Hematopoietic multipotent progenitor cell (in vitro differentiated cells): ENCODE measurements at regions not wholly inside any gene's neighbourhood (a gene's known extent, or its start where the extent isn't known, plus 50 kb on each side); places are given as distances from the start of the nearest gene placed in this dataset.
A peak's percentile ranks its signal among the peaks of the same experiment; 100 is the strongest.
"Not testable (repeated sequence)": the region's sequence is repeated elsewhere in the genome, so short reads cannot be mapped to it uniquely, and the experiment has no call there.

Experiments used
- DNase-seq, 3 donors: peaks; one replicate each; pipeline ENCODE4 v3.0.0-alpha.2; 2011 to 2015; ENCODE audit warnings: low read depth in 2 of 3, low spot score in 2 of 3

DNA sequence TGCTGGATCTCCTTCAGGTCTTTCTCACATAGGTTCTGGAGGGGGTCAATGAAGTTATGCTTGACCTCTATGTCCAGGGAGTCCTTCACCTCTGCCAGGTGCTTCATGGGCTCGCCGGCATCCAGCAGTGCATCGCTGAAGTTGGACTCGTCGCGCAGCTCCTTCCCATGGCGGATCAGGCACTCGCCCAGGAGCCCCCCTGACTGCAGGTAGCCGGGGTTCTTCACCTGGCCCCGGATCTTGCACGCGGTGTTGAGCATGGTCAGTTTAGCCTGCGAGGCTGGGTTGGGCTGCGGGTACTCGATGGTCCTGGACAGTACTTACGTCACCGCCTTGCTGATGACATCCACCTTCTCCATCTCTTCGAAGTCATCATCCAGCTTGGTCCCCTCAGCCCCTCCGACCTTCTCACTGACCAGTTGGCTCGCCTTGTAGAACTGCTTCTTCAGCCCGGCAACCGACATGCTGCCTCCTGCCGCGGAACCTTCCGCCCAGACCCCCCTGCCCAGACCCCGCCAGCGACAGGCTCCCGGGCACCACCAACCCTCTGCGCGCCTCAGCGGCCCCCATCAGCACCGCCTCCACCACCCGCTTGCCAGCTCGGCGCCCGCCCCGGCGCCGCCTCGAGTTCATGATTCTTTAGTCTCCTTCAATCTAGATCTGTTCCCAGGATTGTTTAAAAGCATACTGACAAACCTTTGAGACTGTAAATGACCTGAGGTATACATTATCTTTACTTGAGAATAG lies 99.8 kb downstream of the KPNA2 start:
- no peak for DNase-seq

DNA sequence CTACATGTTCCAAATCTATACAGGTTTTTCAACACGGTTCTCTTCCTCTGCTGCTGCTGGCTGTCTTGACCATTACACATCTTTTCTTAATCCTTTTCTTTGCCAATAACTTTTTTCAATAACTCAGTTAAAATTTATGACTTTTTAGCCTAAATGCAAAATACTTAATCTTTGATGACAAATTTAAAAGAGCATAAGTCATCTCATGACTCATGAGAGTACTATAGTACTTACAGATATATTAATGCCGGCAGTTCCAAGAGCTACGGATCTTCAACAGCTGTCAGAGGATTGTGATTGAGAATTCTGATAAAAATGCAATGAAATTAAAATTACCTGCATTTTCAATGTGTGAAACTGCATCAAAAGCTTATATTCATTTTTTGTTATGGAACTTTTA lies 105.5 kb downstream of the KPNA2 start:
- no peak for DNase-seq

DNA sequence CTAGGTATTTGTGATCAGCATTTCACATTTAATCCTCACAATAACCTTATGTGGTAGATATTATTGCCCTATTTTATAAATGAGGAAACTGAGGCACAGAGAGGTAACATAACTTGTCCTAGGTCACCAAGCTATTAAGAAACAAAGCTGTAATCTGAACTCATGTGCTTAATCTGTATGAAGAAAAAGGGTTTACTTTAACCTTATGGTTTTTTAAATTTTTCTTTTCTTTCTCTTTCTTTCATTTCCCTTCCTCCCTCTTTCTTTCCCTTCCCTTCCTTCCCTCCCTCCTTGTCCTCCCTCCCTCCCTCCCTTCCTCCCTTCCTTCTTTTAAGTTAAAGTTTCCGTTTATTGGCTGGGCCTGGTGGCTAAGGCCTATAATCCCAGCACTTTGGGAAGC lies 105.2 kb upstream of the AMZ2 start:
- no peak for DNase-seq

- no peak for DNase-seq
Measured at GRCh38 chr17:68143425-68143824, 104.4 kb upstream of the AMZ2 start.

- DNase-seq = no peak
Measured at GRCh38 chr17:68145088-68145487, 102.8 kb upstream of the AMZ2 start.

DNA sequence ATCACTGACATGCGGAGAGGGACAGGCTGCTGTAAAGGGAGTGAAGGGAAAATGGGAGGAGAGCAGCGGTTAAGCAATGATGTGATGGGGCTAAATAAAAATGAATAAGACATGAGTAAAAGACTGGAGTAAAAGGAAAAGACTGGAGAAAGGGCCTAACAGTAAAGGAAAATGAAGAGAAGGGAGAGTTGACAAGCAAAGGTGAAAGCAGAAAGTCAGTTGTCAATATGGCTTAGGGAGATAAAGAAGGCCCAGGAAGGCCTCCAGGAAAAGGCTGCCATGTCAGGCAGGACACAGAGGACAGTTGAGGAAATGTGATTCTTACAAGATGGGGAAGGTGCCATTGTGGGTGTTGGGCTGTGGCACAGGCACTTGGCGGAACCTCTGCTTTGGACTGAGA lies 98.9 kb upstream of the AMZ2 start:
- DNase-seq = no peak

DNA sequence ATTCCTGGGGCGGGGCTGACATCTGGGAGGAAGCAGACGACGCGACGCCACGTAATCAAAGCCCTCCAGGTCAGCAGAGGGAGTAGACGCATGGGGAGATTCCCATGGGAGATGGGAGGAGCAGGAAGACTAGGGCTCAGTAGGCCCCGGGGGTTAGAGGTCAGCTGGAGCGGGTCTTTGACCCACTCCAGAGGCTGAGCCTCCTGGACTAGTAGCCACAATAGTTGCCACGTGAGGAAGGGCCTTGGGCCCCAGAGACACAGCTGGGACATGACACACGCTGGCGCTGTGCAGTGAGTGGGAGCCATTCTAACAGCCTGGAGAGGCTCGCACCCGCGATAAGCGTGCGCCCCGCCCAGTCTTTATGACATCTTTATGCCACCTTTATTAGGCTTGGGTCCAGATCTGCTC lies 95.7 kb upstream of the AMZ2 start:
- no peak for DNase-seq

DNA sequence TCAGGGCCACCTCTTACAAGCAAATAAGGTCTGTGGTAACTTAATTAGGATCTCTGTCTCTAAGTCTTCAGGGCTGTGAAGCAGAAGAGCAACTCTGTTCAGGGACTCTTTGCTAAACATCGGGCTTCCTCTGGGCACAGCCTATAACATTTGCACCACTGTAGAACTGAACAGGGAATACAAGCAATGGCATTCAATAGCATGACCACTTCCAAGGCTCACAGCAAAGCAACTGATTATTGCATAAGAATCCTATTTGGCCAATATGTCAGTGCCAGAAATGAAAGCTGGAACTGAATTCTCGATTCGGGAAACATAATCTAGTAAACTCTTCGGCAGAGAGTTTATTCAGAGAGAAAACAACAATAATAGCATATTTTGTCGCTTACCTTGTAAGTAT lies 92.2 kb upstream of the AMZ2 start:
- no peak for DNase-seq

- no peak for DNase-seq
Measured at GRCh38 chr17:68161644-68162428, 86.0 kb upstream of the AMZ2 start.

DNA sequence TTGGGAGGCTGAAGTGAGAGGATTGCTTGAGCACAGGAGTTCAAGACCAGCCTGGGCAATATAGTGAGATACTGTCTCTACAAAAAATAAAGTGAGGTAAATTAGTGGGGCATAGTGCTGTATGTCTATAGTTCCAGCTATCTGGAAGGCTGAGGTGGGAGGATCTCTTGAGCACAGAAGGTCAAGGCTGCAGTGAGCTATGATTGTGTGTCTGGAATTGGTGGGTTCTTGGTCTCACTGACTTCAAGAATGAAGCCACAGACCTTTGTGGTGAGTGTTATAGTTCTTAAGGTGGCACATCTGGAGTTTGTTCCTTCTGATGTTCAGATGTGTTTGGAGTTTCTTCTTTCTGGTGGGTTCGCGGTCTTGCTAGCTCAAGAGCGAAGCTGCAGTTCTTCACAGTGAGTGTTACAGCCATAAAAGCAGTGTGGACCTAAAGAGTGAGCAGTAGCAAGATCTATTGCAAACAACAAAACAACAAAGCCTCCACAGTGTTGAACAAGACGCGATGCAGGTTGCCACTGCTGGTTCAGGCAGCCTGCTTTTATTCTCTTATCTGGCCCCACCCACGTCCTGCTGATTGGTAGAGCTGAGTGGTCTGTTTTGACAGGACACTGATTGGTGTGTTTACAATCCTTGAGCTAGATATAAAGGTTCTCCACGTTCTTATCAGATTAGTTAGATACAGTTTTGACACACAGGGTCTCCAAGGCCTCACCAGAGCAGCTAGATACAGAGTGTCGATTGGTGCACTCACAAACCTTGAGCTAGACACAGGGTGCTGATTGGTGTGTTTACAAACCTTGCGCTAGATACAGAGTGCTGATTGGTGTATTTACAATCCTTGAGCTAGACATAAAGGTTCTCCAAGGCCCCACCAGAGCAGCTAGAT lies 79.3 kb upstream of the AMZ2 start:
- not testable (repeated sequence) for DNase-seq

- DNase-seq = not testable (repeated sequence)
Measured at GRCh38 chr17:68169165-68169821, 78.5 kb upstream of the AMZ2 start.

GRCh38 chr17:68169840-68170239 lies 78.0 kb upstream of the AMZ2 start:
- DNase-seq = no peak

DNA sequence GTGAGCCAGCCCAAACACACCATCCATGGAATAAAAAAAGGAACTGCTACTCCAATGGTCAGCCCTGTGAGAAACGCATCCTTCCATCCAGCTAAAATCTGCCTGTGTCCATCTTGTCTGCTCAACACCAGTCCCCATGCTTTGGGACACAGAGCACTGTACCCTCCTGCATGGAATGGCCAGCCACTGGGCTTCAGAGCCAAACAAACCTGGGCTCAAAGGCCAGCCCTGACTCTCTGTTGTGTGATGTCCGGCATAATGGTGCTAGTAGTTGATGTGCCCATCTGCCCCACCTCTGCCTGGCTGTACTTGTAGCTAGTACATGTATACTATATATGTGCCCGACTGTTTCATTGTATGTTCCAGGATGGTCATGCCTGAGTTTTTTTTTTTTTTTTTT lies 77.6 kb upstream of the AMZ2 start:
- no peak for DNase-seq

- DNase-seq = peak in 2 of 3 donors; percentile 58 to 80
Measured at GRCh38 chr17:68172461-68172954, 75.3 kb upstream of the AMZ2 start.

DNA sequence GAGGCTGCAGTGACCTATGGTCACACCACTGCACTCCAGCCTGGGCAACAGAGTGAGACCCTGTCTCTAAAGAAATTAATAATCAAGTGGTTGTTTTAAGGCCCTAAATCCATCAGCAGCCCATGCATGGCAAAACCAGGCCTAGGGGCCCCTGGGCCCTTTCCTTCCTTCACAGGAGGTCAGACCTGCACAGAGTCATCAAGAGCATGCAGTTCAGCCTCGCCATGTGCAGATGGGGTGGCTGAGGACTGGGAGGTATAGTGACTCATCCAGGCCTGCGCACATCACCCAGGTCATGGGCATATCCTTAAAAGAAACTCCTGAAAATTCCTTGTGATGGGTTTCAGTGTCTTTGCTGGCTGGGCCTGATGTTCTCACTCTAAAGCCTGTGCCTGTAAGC lies 72.4 kb upstream of the AMZ2 start:
- DNase-seq = no peak

DNA sequence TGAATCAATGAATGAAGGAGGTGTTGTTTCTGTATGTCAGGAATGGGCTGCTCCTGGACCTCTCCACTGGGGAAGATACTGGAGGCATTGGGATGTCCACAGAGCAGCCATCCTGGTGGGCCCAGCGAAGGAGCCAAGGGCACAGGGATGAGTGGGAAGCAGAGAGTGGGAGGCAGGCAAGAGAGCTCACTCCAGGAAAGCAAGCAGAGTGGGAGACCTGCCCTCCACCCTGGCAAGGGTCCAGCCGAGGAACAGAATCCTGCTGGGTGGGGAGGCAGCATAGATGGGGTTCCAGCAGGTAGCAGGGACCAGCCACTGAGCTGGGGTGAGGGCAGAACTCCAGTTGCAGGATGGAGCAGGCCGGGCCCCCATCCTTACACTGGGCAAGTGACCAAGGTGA lies 71.9 kb upstream of the AMZ2 start:
- no peak for DNase-seq

DNA sequence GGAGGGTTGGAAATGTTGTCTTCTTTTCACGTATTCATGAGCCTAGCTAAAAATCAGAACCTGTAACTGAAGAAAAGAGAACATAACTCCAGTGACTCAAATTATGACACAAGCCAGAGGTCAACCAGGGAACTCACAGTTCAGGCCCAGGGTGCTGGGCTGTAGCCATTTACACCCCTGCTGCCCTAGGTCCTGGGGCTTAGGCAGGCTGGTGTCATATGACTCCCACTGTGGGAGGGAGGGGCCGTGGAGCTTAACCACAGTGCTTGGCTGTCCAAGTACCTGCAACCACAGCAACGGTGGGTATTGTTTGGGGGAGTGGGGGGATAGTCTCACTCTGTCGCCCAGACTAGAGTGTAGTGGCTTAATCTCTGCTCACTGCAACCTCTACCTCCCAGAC lies 71.1 kb upstream of the AMZ2 start:
- DNase-seq = no peak

DNA sequence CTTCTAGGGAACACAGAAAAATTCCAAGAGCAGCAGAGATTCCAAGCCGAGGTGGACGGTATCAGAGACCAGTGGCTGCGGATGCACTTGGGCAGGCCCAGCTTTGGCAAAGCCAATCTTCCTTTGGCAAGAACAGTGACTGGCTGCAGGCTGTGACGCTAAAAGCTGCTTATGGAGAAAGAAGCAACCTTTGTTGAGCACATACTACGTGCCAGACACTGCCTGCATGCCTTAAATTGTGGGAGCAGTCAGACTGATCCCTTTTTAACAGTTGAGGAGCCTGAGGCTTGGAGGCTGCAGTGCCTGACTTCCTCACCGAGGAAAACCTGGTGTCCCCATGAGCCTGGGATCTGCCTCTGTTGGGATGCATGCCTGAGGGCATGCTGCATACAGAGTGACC lies 69.0 kb upstream of the AMZ2 start:
- no peak for DNase-seq

DNA sequence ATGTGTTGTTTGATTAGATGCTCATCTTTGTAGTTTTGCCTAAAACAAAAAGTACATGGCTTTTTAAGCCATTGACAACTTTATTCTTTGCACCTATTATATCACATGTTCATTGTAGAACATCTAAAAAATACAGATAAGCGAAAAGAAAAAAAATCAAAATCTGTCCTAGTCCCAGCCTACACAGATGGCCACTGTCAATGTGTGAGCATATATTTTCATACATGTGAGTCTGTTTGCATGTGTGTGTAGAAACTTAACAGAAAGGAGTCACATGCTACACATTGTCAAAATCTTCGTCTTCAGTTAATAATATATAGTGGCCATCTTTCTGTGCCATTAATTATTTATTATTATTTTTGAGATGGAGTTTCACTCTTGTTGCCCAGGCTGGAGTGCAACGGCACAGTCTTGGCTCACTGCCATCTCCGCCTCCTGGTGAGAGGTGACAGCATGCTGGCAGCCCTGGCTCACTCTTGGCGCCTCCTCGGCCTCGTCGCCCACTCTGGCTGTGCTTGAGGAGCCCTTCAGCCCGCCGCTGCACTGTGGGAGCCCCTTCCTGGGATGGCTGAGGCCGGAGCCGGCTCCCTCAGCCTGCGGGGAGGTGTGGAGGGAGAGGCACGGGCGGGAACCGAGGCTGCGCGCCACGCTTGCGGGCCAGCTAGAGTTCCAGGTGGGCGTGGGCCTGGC lies 68.5 kb upstream of the AMZ2 start:
- no peak for DNase-seq

GRCh38 chr17:68179926-68180285 lies 67.9 kb upstream of the AMZ2 start:
- no peak for DNase-seq
